Stimulated activated CD8-positive, alpha-beta memory T cell treated with anti-CD3 and anti-CD28 coated beads, Interleukin-4, amount 100 ng/mL, for 1 hour (primary cell): ENCODE measurements at regions not wholly inside any gene's neighbourhood (a gene's known extent, or its start where the extent isn't known, plus 50 kb on each side); places are given as distances from the start of the nearest gene placed in this dataset.

ENCODE experiments used
- DNase-seq, 2 donors: peaks; one replicate each; pipeline ENCODE4 v3.0.0-alpha.2; 2020; ENCODE audit warnings: low read depth in 2 of 2, low spot score in 1 of 2

DNA sequence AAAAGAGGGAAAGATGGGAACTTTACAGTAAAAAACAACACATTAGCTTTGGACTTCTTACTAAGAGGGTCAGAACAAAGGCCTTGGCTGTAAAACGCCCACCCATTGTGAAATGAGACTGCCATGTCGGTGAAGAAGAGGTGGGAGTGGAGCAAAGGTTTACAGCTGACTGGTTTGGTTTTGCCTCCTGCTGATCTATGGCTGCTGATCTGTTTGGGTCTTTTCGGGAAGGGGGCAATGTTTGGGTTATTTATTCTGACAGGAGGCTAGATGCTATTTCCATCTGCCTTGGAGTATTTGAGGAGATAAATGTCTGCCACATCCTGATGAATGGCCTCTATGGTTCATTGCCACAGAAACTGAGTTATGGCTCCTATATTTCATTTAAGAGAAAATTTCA lies 408.7 kb downstream of the TLE4 start:
- DNase-seq: no peak

DNA sequence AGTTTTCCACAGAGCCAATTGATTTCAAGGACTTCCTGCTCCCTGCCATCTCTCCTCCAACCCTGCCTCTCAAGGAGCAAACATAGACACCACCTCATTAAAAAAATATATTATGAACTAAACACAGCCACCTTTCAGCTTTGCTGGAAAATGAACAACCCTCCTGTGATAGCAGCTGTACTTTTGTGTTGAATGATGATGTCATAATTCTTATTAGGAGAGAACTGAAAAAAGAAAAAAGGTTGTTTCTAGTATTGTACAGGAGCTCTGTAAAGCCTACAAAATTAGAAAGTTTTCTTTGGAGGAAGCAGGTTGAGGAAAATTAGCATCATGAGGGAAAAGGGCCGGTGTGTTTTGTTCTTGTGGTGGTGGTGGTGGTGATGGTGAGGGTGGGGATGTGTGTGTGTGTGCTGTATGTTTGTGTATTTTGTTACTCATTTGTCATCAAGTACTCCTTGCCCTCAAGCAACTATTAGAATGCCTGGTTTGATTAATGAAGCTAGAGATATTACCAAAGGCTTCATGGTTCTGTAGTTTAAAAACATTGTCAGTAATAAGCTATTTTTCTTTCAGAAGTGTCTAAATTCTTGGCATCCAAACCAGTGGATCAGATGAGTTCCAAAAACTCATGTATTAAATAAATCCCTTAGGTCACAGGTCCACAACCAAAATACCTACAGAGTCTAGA lies 405.9 kb downstream of the TLE4 start:
- no peak for DNase-seq

DNA sequence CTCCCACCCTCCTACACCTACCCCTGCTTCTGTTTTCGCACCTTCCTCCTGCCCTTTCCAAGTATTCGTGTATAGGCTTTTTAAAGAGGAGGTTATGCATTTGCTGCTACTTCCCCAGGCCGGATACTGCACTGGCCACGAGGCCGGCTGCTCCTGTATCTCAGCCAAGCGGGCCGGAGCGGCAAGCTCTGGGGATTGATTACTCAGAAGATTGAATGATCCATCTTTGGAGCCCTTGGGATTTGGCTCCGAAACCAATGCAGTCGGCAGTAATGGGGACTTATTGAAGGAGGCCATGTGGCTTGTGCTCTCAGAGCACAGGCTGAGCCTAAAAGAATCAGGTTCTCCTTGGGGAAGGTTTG lies 405.3 kb downstream of the TLE4 start:
- DNase-seq: no peak

GRCh38 chr9:79976257-79977073 lies 404.7 kb downstream of the TLE4 start:
- DNase-seq: no peak

- DNase-seq: no peak
Observed at GRCh38 chr9:79975621-79976256, 404.0 kb downstream of the TLE4 start.

DNA sequence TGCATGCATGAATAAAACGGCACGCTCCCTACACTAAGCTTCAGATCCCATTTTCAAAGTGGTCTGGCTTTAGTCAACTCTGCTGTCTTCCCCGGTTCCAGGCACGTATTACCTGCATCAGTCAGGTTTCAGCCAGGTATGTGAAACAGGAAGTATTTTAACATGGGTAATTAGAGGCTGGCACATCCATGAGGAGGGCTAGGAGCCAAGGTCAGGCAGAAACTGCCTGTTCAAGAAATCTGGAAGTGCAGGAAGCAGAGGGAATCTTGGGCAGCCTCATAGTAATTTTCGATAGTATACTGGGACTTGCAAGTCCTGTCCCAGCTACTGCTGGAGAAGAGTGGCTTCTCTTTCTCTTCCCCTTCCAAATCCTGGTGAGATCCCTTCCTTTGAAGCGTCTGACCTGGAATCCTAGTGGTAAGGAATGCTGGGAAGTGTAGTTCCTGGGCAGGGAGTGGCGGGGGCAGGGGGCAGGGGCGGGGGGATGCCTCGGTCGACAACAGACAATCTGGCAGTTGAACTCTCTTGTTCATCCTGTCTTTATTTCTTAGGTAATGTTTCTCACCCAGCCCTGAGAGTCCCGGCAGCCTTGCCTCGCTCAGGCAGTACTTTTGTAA lies 403.1 kb downstream of the TLE4 start:
- no peak for DNase-seq

DNA sequence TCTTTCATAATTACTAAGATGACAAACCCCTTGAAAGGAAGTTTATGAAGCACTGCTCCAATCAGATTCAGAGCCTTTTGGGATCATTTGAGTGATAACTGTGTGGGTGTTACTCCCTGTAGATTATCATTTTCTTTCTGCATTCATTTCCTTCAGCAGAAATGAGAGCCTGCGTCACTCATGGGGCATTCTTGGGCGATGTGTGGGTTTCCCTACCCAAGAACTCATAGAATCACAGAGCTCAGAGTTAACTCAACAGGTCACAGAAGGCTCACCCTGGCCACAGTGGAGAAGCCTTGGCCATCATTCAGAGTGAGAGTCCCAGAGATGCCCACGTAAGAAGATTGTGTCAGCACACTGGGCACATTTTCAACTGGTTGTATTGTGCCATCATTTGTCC lies 401.9 kb downstream of the TLE4 start:
- DNase-seq: no peak

DNA sequence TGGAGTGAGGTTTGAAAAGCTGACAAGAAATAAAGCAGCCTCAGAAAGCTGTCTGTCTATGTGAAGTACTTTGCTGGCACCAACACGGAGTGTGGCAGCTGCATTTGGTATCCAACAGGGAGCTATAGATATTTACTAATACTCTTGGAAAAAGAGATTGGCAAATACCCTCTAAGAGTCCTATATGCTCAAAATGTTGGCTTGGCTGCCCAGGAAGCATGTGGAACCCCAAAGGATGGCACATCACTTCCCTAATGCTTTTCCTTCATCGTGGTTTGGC lies 398.3 kb downstream of the TLE4 start:
- DNase-seq: no peak

GRCh38 chr9:79969393-79970145 lies 397.8 kb downstream of the TLE4 start:
- DNase-seq: no peak

- no peak for DNase-seq
Observed at GRCh38 chr9:79968533-79968932, 396.8 kb downstream of the TLE4 start.

GRCh38 chr9:79962836-79963235 lies 391.1 kb downstream of the TLE4 start:
- no peak for DNase-seq

- no peak for DNase-seq
Observed at GRCh38 chr9:79962150-79962549, 390.4 kb downstream of the TLE4 start.

GRCh38 chr9:79955300-79955699 lies 383.5 kb downstream of the TLE4 start:
- DNase-seq: no peak

GRCh38 chr9:79953908-79954307 lies 382.1 kb downstream of the TLE4 start:
- DNase-seq: no peak

- no peak for DNase-seq
Observed at GRCh38 chr9:79952401-79952800, 380.6 kb downstream of the TLE4 start.

GRCh38 chr9:79946712-79947111 lies 374.9 kb downstream of the TLE4 start:
- no peak for DNase-seq

- DNase-seq: no peak
Observed at GRCh38 chr9:79945495-79945894, 373.7 kb downstream of the TLE4 start.

GRCh38 chr9:79945016-79945415 lies 373.3 kb downstream of the TLE4 start:
- no peak for DNase-seq

DNA sequence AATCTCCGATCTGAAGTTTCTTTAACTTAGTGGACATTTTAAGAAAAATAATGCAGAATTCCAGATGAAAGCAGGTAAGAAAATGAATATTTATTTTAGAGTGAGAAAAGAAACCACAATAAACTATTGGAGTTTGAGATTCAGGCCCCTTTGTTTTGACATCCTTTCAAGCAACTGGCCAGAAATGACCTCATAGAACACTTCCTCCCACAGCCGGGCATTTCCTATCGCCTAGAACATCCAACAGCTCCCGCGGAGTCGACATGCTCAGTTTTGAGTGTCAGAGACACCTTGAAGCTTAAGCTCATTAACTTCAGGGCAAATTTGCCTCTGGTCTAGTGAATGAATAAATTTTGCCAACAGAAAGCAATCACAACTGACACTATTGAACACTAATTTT lies 369.2 kb downstream of the TLE4 start:
- no peak for DNase-seq

DNA sequence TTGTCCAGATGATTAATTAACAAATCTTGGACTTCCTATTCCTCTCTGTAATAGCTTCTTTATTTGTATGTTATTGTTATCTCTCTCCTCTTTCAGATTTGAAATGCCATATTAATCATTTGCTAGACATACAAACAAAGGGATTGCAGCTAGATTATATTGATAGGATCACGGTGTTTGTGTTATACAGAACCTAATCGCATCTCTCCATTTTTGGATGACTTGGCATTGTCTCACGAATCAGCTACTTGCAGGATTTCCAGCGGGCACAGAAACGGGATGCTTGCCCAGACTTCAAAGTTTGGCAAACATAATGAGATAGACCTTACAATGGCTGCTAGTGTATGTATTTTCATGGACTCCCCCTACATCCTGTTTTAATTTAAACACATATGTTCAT lies 368.1 kb downstream of the TLE4 start:
- DNase-seq: no peak

GRCh38 chr9:79936336-79936735 lies 364.6 kb downstream of the TLE4 start:
- no peak for DNase-seq
